ENCODE measurements at regions not wholly inside any gene's neighbourhood (a gene's known extent, or its start where the extent isn't known, plus 50 kb on each side); places are given as distances from the start of the nearest gene placed in this dataset.

GRCh38 chrX:10350221-10350620 lies 193.4 kb downstream of the CLCN4 start:
- no peak overlapping the region for H3K27ac ChIP-seq (ENCODE audit: extremely low read depth, low read depth, low read length)
- POLR2A ChIA-PET = no interaction called here
- CTCF ChIA-PET = no interaction called here
- no peaks in the 10 kb centered on the region for H3K9me3 ChIP-seq (ENCODE audit: control insufficient read depth, insufficient read depth, low read depth, low read length)
- H3K4me3 ChIP-seq (ENCODE audit: low read depth, low read length) = no peak overlapping the region
- TF ChIP-seq ZFP3 (tag by site-specific recombination; IDR thresholded peaks at IDR 0.05; ENCODE audit: low read depth) = no peak
- no peak for TF ChIP-seq YY1 (tag by site-specific recombination; IDR thresholded peaks at IDR 0.05)
- no peak for TF ChIP-seq ZNF138 (tag by site-specific recombination; IDR thresholded peaks at IDR 0.05; ENCODE audit: borderline replicate concordance)
- TF ChIP-seq IKZF3 (tag by site-specific recombination; IDR thresholded peaks at IDR 0.05) = no peak
- no peak for TF ChIP-seq ZNF830 (tag by site-specific recombination; IDR thresholded peaks at IDR 0.05; ENCODE audit: low read depth)
- no peak for TF ChIP-seq KLF9 (tag by site-specific recombination; IDR thresholded peaks at IDR 0.05; ENCODE audit: low read depth)
- TF ChIP-seq MZF1 (tag by site-specific recombination; IDR thresholded peaks at IDR 0.05; ENCODE audit: borderline replicate concordance) = no peak
- TF ChIP-seq ZNF292 (tag by site-specific recombination; IDR thresholded peaks at IDR 0.05; ENCODE audit: borderline replicate concordance, low read depth) = no peak
- TF ChIP-seq ZNF488 (tag by site-specific recombination; IDR thresholded peaks at IDR 0.05) = no peak
- TF ChIP-seq ZNF664 (tag by site-specific recombination; IDR thresholded peaks at IDR 0.05) = no peak
- TF ChIP-seq OVOL3 (tag by site-specific recombination; IDR thresholded peaks at IDR 0.05) = no peak
- no peak for TF ChIP-seq ZNF148 (tag by site-specific recombination; IDR thresholded peaks at IDR 0.05; ENCODE audit: borderline replicate concordance)
- H3K36me3 ChIP-seq (ENCODE audit: control insufficient read depth in 2 of 2, insufficient read depth in 1 of 2, low read length in 2 of 2) = no peaks in the 10 kb centered on the region
- no peaks in the 10 kb centered on the region for H3K4me1 ChIP-seq (ENCODE audit: control insufficient read depth, insufficient read depth, low read length)

- ChIA-PET CTCF (no interaction called here), POLR2A (no interaction called here)
- no peak overlapping the region for H3K27ac ChIP-seq (ENCODE audit: extremely low read depth, low read depth, low read length)
Observed at GRCh38 chrX:10350981-10351380, 194.2 kb downstream of the CLCN4 start.

GRCh38 chrX:10352536-10352935 lies 195.8 kb downstream of the CLCN4 start:
- Histone ChIP-seq H3K9me3 (ENCODE audit: control insufficient read depth, insufficient read depth, low read depth, low read length) (no peaks in the 10 kb centered on the region), H3K27ac (ENCODE audit: extremely low read depth, low read depth, low read length) (no peak overlapping the region), H3K4me1 (ENCODE audit: control insufficient read depth, insufficient read depth, low read length) (no peaks in the 10 kb centered on the region), H3K36me3 (ENCODE audit: control insufficient read depth in 2 of 2, insufficient read depth in 1 of 2, low read length in 2 of 2) (no peaks in the 10 kb centered on the region), H3K4me3 (ENCODE audit: low read depth, low read length) (no peak overlapping the region)
- POLR2A ChIA-PET = no interaction called here
- CTCF ChIA-PET = no interaction called here
- no peak for TF ChIP-seq ZNF311 (tag by site-specific recombination; IDR thresholded peaks at IDR 0.05; ENCODE audit: borderline replicate concordance)
- no peak for TF ChIP-seq ZNF76 (tag by site-specific recombination; IDR thresholded peaks at IDR 0.05; ENCODE audit: borderline replicate concordance, low read depth)
- no peak for TF ChIP-seq ZFP3 (tag by site-specific recombination; IDR thresholded peaks at IDR 0.05; ENCODE audit: low read depth)
- TF ChIP-seq ZSCAN4 (tag by site-specific recombination; IDR thresholded peaks at IDR 0.05) = no peak
- no peak for TF ChIP-seq ZNF157 (tag by site-specific recombination; IDR thresholded peaks at IDR 0.05)
- TF ChIP-seq KLF8 (tag by site-specific recombination; IDR thresholded peaks at IDR 0.05) = no peak
- TF ChIP-seq ZNF239 (tag by site-specific recombination; IDR thresholded peaks at IDR 0.05) = no peak
- no peak for TF ChIP-seq ZNF121 (tag by site-specific recombination; IDR thresholded peaks at IDR 0.05)
- TF ChIP-seq ZNF23 (tag by site-specific recombination; IDR thresholded peaks at IDR 0.05; ENCODE audit: borderline replicate concordance) = no peak
- no peak for TF ChIP-seq ZNF18 (tag by site-specific recombination; IDR thresholded peaks at IDR 0.05)

More at GRCh38 chrX:10350981-10351380, 194.2 kb downstream of the CLCN4 start:
- Histone ChIP-seq H3K36me3 (ENCODE audit: control insufficient read depth in 2 of 2, insufficient read depth in 1 of 2, low read length in 2 of 2) (no peaks in the 10 kb centered on the region), H3K4me1 (ENCODE audit: control insufficient read depth, insufficient read depth, low read length) (no peaks in the 10 kb centered on the region), H3K4me3 (ENCODE audit: low read depth, low read length) (no peak overlapping the region), H3K9me3 (ENCODE audit: control insufficient read depth, insufficient read depth, low read depth, low read length) (no peaks in the 10 kb centered on the region)
- TF ChIP-seq ZNF791 (tag by site-specific recombination; IDR thresholded peaks at IDR 0.05) (no peak), ZNF37A (tag by site-specific recombination; IDR thresholded peaks at IDR 0.05) (no peak), ZNF785 (tag by site-specific recombination; IDR thresholded peaks at IDR 0.05) (no peak), ZNF548 (tag by site-specific recombination; IDR thresholded peaks at IDR 0.05) (no peak)

Data from HEK293 (cell line).